NB4 (cell line): ENCODE measurements at regions not wholly inside any gene's neighbourhood (a gene's known extent, or its start where the extent isn't known, plus 50 kb on each side); places are given as distances from the start of the nearest gene placed in this dataset.

Source experiments
- POLR2A ChIP-seq: IDR thresholded peaks from 2 replicates; pipeline ENCODE4 v1.6.1; 2011; ENCODE audit warnings: mild to moderate bottlenecking; ENCODE audit not compliant: insufficient read length; ENCODE audit errors: extremely low read depth
- TF ChIP-seq, protein P1 (sequence below): IDR thresholded peaks from one replicate; pipeline ENCODE4 v1.5.1; 2012; ENCODE audit warnings: low read depth, low read length

DNA sequence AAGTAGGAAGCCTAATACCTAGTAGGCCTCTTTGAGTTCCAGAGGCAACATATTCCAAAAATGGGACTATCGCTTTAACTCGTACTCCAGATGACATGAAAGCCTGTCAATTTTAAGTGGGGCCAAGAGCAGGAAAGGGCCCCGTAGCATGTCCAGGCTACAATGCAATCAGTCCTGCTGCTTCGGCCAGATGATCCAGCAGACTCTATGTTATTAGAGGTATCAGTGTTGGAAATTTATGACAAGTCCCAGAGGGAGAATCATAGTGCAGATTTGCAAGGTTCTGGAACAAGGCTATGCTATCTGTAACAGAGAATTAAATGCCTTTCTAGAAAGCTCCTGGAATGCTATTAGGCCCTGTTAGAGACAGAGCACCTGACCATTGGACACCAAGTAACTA, 56.7 kb upstream of the SRP9 start:
- TF ChIP-seq, protein P1, sequence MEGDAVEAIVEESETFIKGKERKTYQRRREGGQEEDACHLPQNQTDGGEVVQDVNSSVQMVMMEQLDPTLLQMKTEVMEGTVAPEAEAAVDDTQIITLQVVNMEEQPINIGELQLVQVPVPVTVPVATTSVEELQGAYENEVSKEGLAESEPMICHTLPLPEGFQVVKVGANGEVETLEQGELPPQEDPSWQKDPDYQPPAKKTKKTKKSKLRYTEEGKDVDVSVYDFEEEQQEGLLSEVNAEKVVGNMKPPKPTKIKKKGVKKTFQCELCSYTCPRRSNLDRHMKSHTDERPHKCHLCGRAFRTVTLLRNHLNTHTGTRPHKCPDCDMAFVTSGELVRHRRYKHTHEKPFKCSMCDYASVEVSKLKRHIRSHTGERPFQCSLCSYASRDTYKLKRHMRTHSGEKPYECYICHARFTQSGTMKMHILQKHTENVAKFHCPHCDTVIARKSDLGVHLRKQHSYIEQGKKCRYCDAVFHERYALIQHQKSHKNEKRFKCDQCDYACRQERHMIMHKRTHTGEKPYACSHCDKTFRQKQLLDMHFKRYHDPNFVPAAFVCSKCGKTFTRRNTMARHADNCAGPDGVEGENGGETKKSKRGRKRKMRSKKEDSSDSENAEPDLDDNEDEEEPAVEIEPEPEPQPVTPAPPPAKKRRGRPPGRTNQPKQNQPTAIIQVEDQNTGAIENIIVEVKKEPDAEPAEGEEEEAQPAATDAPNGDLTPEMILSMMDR: no peak
- no peak for TF ChIP-seq POLR2A
